ENCODE measurements at regions not wholly inside any gene's neighbourhood (a gene's known extent, or its start where the extent isn't known, plus 50 kb on each side); places are given as distances from the start of the nearest gene placed in this dataset.

GRCh38 chr3:104956620-104957345 is 409.9 kb upstream of the ALCAM start:
- DNase-seq = no peak

GRCh38 chr3:104960579-104960978 is 406.1 kb upstream of the ALCAM start:
- peak; percentile 49 for DNase-seq

GRCh38 chr3:104961851-104962250 is 404.9 kb upstream of the ALCAM start:
- peak; percentile 27 for DNase-seq

GRCh38 chr3:104974316-104974715 is 392.4 kb upstream of the ALCAM start:
- no peak for DNase-seq

GRCh38 chr3:104977719-104978118 is 389.0 kb upstream of the ALCAM start:
- DNase-seq = no peak

- DNase-seq = no peak
Observed at GRCh38 chr3:104982130-104982529, 384.6 kb upstream of the ALCAM start.

GRCh38 chr3:104987859-104988258 is 378.9 kb upstream of the ALCAM start:
- no peak for DNase-seq

- DNase-seq = no peak
Observed at GRCh38 chr3:104988496-104988895, 378.2 kb upstream of the ALCAM start.

GRCh38 chr3:104989878-104990277 is 376.8 kb upstream of the ALCAM start:
- DNase-seq = peak; percentile 21

GRCh38 chr3:104990758-104991157 is 376.0 kb upstream of the ALCAM start:
- no peak for DNase-seq

GRCh38 chr3:104992676-104993075 is 374.0 kb upstream of the ALCAM start:
- DNase-seq = no peak

GRCh38 chr3:105006164-105006563 is 360.5 kb upstream of the ALCAM start:
- no peak for DNase-seq

GRCh38 chr3:105013657-105014056 is 353.1 kb upstream of the ALCAM start:
- no peak for DNase-seq

GRCh38 chr3:105014631-105015030 is 352.1 kb upstream of the ALCAM start:
- no peak for DNase-seq

- no peak for DNase-seq
Observed at GRCh38 chr3:105022813-105023212, 343.9 kb upstream of the ALCAM start.

GRCh38 chr3:105030211-105030610 is 336.5 kb upstream of the ALCAM start:
- no peak for DNase-seq

- no peak for DNase-seq
Observed at GRCh38 chr3:105032541-105032940, 334.2 kb upstream of the ALCAM start.

- DNase-seq = no peak
Observed at GRCh38 chr3:105033081-105033480, 333.6 kb upstream of the ALCAM start.

- DNase-seq = no peak
Observed at GRCh38 chr3:105039004-105039403, 327.7 kb upstream of the ALCAM start.

GRCh38 chr3:105040026-105040622 is 326.6 kb upstream of the ALCAM start:
- peak; percentile 1 for DNase-seq

- DNase-seq = no peak
Observed at GRCh38 chr3:105042586-105042985, 324.1 kb upstream of the ALCAM start.

- no peak for DNase-seq
Observed at GRCh38 chr3:105051111-105051510, 315.6 kb upstream of the ALCAM start.

GRCh38 chr3:105051972-105052371 is 314.7 kb upstream of the ALCAM start:
- no peak for DNase-seq

- DNase-seq = no peak
Observed at GRCh38 chr3:105062853-105063252, 303.9 kb upstream of the ALCAM start.
